HUDEP-2 (cell line): ENCODE measurements at regions not wholly inside any gene's neighbourhood (a gene's known extent, or its start where the extent isn't known, plus 50 kb on each side); places are given as distances from the start of the nearest gene placed in this dataset.
"Not testable (repeated sequence)": the region's sequence is repeated elsewhere in the genome, so short reads cannot be mapped to it uniquely, and the experiment has no call there.

ENCODE experiments used
- DNase-seq, 76 experiments: peaks; one replicate each; lab custom pipeline; 2025; ENCODE audit not compliant: unreplicated experiment in 76 of 76; lab: John Stamatoyannopoulos, UW

GRCh38 chr11:130671801-130672700 lies 223.6 kb downstream of the ADAMTS15 start:
- DNase-seq, result no peak

GRCh38 chr11:130672911-130673310 lies 224.5 kb downstream of the ADAMTS15 start:
- no peak for DNase-seq

- DNase-seq, result no peak
Observed at GRCh38 chr11:130673698-130674097, 225.3 kb downstream of the ADAMTS15 start.

GRCh38 chr11:130674686-130675308 lies 226.4 kb downstream of the ADAMTS15 start:
- no peak for DNase-seq

- no peak for DNase-seq
Observed at GRCh38 chr11:130675371-130675821, 227.0 kb downstream of the ADAMTS15 start.

- no peak for DNase-seq
Observed at GRCh38 chr11:130675917-130676316, 227.5 kb downstream of the ADAMTS15 start.

- no peak for DNase-seq
Observed at GRCh38 chr11:130677486-130678153, 229.2 kb downstream of the ADAMTS15 start.

GRCh38 chr11:130679247-130679646 lies 230.8 kb downstream of the ADAMTS15 start:
- DNase-seq, result no peak

GRCh38 chr11:130682471-130682870 lies 233.8 kb downstream of the SNX19 start:
- not testable (repeated sequence) for DNase-seq

- DNase-seq, result no peak
Observed at GRCh38 chr11:130689222-130689908, 226.9 kb downstream of the SNX19 start.

GRCh38 chr11:130691581-130691980 lies 224.7 kb downstream of the SNX19 start:
- DNase-seq, result no peak

- no peak for DNase-seq
Observed at GRCh38 chr11:130692220-130692619, 224.1 kb downstream of the SNX19 start.

GRCh38 chr11:130693543-130693942 lies 222.7 kb downstream of the SNX19 start:
- no peak for DNase-seq

GRCh38 chr11:130694488-130695045 lies 221.7 kb downstream of the SNX19 start:
- no peak for DNase-seq

- no peak for DNase-seq
Observed at GRCh38 chr11:130698174-130698573, 218.1 kb downstream of the SNX19 start.

GRCh38 chr11:130699561-130699960 lies 216.7 kb downstream of the SNX19 start:
- DNase-seq, result no peak

GRCh38 chr11:130700092-130700491 lies 216.2 kb downstream of the SNX19 start:
- no peak for DNase-seq

GRCh38 chr11:130703489-130704190 lies 212.6 kb downstream of the SNX19 start:
- DNase-seq, result no peak

GRCh38 chr11:130705670-130706421 lies 210.4 kb downstream of the SNX19 start:
- DNase-seq, result no peak
